Ishikawa (cell line): ENCODE measurements at regions not wholly inside any gene's neighbourhood (a gene's known extent, or its start where the extent isn't known, plus 50 kb on each side); places are given as distances from the start of the nearest gene placed in this dataset.

Experiments used
- CEBPB ChIP-seq: IDR thresholded peaks from 2 replicates; pipeline ENCODE4 v1.6.1; 2012
- CREB1 ChIP-seq: IDR thresholded peaks from 2 replicates; pipeline ENCODE4 v1.6.1; 2012; ENCODE audit warnings: low read depth
- EGR1 ChIP-seq: IDR thresholded peaks from 2 replicates; pipeline ENCODE4 v1.6.1; 2012
- EP300 ChIP-seq: IDR thresholded peaks from 2 replicates; pipeline ENCODE4 v1.6.1; 2012; ENCODE audit warnings: borderline replicate concordance
- FOXM1 ChIP-seq: IDR thresholded peaks from 2 replicates; pipeline ENCODE4 v1.6.1; 2012; ENCODE audit warnings: low read depth, borderline replicate concordance
- NFIC ChIP-seq: IDR thresholded peaks from 2 replicates; pipeline ENCODE4 v1.6.1; 2012
- RAD21 ChIP-seq: IDR thresholded peaks from 2 replicates; pipeline ENCODE4 v1.6.1; 2012; ENCODE audit warnings: low read depth
- TAF1 ChIP-seq: IDR thresholded peaks from 2 replicates; pipeline ENCODE4 v1.6.1; 2012; ENCODE audit warnings: low read depth, mild to moderate bottlenecking
- TCF12 ChIP-seq: IDR thresholded peaks from 2 replicates; pipeline ENCODE4 v1.6.1; 2012; ENCODE audit warnings: low read depth
- TEAD4 ChIP-seq: IDR thresholded peaks from 2 replicates; pipeline ENCODE4 v1.6.1; 2012
- YY1 ChIP-seq: IDR thresholded peaks from 2 replicates; pipeline ENCODE4 v1.6.1; 2012; ENCODE audit warnings: low read depth
- ZBTB7A ChIP-seq: IDR thresholded peaks from 2 replicates; pipeline ENCODE4 v1.6.1; 2012; ENCODE audit warnings: low read depth
- TF ChIP-seq, protein P1 (sequence below): IDR thresholded peaks from 2 replicates; pipeline ENCODE4 v1.6.1; 2012; ENCODE audit warnings: low read depth, mild to moderate bottlenecking
- TF ChIP-seq, protein P2 (sequence below): IDR thresholded peaks from 2 replicates; pipeline ENCODE4 v1.6.1; 2012
- TF ChIP-seq, protein P3 (sequence below): IDR thresholded peaks from 2 replicates; pipeline ENCODE4 v1.6.1; 2012

DNA sequence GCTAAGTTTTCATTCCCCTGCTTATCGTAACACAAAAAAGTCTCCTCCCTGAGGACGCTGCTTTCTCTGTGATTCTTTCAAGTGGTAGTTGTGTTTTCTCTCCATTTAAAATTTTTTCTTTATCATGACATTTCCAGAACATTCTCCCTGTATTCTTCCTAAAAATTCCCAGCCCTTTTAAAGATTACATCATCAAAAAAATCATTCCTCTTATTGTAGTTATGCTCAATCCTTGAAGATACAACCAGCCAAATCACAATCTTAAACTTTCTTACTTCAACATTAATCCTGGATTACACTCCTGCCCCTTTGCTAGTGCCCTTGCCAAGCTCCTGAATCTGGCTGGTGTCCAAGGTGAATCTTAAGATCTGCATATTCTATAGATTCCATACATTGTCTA, 163.7 kb upstream of the CBLB start:
- TF ChIP-seq, protein P1, sequence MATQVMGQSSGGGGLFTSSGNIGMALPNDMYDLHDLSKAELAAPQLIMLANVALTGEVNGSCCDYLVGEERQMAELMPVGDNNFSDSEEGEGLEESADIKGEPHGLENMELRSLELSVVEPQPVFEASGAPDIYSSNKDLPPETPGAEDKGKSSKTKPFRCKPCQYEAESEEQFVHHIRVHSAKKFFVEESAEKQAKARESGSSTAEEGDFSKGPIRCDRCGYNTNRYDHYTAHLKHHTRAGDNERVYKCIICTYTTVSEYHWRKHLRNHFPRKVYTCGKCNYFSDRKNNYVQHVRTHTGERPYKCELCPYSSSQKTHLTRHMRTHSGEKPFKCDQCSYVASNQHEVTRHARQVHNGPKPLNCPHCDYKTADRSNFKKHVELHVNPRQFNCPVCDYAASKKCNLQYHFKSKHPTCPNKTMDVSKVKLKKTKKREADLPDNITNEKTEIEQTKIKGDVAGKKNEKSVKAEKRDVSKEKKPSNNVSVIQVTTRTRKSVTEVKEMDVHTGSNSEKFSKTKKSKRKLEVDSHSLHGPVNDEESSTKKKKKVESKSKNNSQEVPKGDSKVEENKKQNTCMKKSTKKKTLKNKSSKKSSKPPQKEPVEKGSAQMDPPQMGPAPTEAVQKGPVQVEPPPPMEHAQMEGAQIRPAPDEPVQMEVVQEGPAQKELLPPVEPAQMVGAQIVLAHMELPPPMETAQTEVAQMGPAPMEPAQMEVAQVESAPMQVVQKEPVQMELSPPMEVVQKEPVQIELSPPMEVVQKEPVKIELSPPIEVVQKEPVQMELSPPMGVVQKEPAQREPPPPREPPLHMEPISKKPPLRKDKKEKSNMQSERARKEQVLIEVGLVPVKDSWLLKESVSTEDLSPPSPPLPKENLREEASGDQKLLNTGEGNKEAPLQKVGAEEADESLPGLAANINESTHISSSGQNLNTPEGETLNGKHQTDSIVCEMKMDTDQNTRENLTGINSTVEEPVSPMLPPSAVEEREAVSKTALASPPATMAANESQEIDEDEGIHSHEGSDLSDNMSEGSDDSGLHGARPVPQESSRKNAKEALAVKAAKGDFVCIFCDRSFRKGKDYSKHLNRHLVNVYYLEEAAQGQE = no peak
- no peak for TF ChIP-seq TCF12
- no peak for TF ChIP-seq EP300
- TF ChIP-seq NFIC = no peak
- no peak for TF ChIP-seq TAF1
- no peak for TF ChIP-seq YY1
- TF ChIP-seq, protein P2, sequence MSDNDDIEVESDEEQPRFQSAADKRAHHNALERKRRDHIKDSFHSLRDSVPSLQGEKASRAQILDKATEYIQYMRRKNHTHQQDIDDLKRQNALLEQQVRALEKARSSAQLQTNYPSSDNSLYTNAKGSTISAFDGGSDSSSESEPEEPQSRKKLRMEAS = no peak
- TF ChIP-seq EGR1 = no peak
- no peak for TF ChIP-seq FOXM1
- no peak for TF ChIP-seq CREB1
- TF ChIP-seq RAD21 = no peak
- no peak for TF ChIP-seq ZBTB7A
- TF ChIP-seq, protein P3, sequence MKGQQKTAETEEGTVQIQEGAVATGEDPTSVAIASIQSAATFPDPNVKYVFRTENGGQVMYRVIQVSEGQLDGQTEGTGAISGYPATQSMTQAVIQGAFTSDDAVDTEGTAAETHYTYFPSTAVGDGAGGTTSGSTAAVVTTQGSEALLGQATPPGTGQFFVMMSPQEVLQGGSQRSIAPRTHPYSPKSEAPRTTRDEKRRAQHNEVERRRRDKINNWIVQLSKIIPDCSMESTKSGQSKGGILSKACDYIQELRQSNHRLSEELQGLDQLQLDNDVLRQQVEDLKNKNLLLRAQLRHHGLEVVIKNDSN = no peak
- no peak for TF ChIP-seq CEBPB
- no peak for TF ChIP-seq TEAD4

DNA sequence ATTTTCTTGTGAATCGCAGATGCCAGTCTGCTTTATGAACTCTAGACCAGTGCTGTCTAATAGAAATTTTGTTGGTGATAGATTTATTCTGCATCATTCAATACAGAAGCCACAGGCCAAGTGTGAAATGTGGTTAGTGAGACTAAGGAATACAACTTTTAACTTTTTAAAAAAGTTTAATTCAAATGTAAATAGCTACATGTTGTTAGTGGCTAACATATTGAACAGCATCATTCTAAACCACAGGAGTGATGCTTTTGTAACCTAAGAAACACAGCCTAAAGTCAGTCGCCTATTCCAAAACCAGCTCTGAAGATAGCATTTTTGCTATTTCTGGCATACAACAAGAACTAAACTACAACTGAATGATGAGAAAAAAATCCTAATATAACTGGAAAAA, 164.8 kb upstream of the CBLB start:
- TF ChIP-seq CEBPB (no peak), FOXM1 (no peak)

DNA sequence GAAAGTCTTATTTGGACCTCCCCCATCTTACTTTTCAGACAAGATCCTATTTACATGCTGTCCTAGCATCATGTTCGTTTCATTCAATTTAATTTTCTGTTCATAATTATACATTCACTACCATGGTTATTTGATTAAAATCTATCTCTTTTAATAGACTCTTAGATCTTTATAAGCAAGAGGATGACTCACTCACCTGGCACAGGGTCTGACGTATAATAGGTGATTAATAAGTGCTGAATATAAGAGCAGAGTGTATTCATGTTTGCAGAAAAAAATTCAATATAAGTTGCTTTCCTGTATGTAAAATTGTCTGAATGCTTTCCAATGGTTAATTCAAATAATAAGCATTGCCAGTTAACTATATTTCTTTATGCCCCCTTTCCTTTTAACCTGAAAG, 165.5 kb upstream of the CBLB start:
- TF ChIP-seq CREB1 = no peak
- no peak for TF ChIP-seq FOXM1
- TF ChIP-seq TAF1 = no peak
- no peak for TF ChIP-seq ZBTB7A
- no peak for TF ChIP-seq TCF12
- no peak for TF ChIP-seq RAD21
- TF ChIP-seq, protein P2 = no peak
- TF ChIP-seq, protein P1 = no peak

DNA sequence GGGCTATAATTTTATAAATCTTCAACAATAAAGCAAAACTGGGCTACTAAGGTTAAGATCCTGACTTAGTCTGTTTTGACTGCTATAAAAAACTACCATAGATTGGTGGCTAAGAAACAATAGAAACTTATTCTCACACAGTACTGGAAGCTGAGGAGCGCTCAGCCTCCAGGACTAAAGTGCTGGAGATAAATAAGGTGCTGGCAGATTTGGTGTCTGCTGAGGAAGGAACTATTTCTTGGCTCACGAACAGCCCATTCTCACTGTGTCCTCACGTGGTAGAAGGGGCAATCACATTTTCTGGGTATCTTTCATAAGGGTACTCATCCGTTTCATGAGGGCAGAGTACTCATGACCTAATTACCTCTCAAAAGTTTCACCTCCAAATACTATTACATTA, 166.8 kb upstream of the CBLB start:
- TF ChIP-seq NFIC = no peak
- TF ChIP-seq RAD21 = no peak
- TF ChIP-seq CEBPB = no peak
- TF ChIP-seq TEAD4 = no peak
- TF ChIP-seq, protein P3 = no peak
- TF ChIP-seq EGR1 = no peak

DNA sequence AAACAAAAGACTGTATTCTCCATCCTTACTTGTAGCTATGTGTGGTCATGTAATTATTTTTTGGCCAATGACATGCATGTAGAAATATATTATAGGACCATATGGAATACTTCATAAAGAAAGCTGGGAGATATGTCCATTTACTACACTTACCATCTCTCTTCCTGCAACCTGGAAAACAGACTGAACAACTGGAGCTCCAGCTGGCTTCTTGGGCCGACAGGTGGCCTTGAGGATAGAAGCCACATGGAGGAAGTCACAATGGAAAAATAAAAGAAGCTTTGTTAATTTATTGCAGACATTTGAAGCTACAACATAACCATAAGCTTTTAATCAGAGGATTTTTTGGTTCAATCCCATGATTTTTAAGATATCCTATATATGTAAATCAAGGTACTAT, 167.9 kb upstream of the CBLB start:
- TF ChIP-seq TAF1 = no peak
- no peak for TF ChIP-seq EP300
- TF ChIP-seq, protein P3 = no peak
- TF ChIP-seq YY1 = no peak
- TF ChIP-seq, protein P2 = no peak
- TF ChIP-seq FOXM1 = no peak
- TF ChIP-seq NFIC = no peak
- TF ChIP-seq ZBTB7A = no peak
- no peak for TF ChIP-seq CREB1
- no peak for TF ChIP-seq TCF12
- no peak for TF ChIP-seq CEBPB
- TF ChIP-seq, protein P1 = no peak
- no peak for TF ChIP-seq EGR1
- no peak for TF ChIP-seq TEAD4
- TF ChIP-seq RAD21 = no peak
